NCI-H1048 (cell line): ENCODE measurements at regions not wholly inside any gene's neighbourhood (a gene's known extent, or its start where the extent isn't known, plus 50 kb on each side); places are given as distances from the start of the nearest gene placed in this dataset.

Source experiments
- DNase-seq: peaks from one replicate; lab custom pipeline; 2025; lab: John Stamatoyannopoulos, UW

DNA sequence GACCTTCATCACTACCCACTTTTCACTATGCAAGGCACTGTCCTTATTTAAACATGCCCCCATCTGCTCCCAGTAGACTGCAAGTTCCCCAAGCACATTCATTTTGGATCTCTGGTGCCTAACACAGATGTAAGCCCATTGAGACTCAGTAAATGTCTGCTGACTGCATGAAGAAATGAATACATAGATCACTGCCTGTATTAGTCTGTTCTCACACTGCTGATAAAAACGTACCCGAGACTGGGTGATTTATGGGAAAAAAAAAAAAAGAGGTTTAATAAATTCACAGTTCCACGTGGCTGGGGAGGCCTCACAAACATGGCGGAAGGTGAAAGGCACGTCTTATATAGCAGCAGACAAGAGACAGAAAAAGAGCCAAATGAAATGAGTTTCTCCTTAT, 204.9 kb downstream of the ATG4C start:
- DNase-seq = no peak

DNA sequence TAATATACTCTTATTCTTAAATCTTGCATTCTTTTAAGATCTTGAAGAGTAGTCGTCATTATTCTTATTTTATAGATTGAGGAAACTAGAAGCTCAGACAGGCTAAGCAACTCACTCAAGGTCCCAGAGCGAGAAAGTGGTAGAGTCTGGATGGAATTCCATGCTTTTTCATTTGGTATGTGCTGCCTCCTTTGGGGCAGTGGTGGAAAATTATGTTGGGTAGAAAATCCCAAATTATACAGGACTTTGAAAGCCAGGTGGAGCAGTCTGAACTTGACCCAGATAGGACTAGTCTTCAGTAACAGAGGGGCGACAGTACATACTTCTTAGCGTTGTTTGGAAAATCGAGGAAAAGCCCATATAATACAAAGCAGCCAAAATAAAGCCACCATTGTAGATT, 205.6 kb downstream of the ATG4C start:
- no peak for DNase-seq

DNA sequence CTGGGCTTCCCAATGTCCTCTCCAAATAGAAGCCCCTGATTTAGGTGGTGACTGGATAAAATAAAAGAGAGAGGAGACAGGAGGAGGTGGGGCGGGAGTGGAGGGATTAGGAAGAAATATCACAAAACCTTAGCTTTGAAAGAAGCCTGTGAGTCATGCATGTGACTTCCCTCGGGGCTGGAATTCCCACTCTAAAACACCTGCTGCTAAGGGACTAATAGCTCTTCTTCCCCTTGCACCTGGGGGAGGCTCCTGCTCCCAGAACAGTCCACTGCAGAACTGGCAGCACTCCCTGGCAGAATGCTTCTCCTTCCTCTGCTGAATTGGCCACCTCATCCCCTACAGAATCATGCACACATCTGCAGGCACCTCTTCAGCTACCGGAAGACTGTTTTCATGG, 207.2 kb downstream of the ATG4C start:
- no peak for DNase-seq

DNA sequence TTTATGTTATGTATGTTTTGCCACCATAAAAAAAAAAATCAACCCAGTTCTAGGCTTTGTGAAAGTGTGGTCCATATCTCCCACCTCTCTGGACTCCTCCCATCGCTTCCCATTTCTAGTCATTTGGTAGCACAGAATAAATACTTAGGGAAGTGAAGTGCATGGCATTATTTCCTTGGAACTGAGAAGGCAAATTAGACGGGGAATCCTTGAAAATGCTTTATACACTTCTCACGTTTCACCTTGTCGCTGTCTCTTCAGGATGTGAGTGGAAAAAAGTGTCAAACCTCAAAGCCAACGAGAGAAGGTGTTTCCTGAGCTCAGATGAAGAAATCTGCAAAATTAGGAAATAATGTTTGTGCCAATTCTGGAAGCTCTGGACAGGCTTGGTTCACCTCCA, 209.9 kb downstream of the ATG4C start:
- DNase-seq = no peak

DNA sequence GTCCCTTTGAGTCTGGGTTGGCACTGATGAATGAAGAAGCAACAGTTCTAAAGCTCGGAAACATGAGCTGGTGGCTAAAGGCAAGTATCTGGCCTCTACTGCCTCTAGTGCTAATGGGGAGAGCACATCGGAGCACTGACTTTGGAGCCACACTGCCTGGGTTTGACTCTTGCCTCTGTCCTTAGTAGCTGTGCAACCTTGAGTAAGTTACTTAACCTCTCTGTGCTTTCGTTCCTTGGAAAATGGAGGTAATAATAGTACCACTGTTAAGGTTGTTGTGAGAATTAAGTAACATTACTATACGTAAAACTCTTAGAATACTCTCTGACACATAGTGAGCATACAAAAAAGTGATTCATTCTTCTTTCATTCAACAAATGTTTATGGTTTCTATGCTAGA, 211.2 kb downstream of the ATG4C start:
- DNase-seq = no peak

DNA sequence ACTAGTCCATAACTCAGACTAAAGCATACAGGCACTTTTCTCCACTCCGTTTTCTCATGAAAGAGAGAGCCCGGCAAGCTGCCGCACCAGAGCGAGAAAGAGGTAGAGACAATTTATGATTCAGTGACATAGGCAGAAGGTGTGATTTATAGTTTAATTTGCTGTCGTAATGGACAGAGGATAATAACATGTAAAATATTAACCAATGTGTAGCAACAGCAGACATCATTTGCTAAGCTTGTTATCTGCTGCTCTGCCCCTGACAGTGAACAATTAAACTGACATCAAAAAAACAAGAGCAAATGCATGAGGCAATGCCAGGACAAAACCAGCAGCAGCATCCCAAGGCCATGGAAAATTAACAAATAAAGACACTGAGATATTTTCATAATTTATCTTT, 214.0 kb downstream of the ATG4C start:
- DNase-seq = no peak

DNA sequence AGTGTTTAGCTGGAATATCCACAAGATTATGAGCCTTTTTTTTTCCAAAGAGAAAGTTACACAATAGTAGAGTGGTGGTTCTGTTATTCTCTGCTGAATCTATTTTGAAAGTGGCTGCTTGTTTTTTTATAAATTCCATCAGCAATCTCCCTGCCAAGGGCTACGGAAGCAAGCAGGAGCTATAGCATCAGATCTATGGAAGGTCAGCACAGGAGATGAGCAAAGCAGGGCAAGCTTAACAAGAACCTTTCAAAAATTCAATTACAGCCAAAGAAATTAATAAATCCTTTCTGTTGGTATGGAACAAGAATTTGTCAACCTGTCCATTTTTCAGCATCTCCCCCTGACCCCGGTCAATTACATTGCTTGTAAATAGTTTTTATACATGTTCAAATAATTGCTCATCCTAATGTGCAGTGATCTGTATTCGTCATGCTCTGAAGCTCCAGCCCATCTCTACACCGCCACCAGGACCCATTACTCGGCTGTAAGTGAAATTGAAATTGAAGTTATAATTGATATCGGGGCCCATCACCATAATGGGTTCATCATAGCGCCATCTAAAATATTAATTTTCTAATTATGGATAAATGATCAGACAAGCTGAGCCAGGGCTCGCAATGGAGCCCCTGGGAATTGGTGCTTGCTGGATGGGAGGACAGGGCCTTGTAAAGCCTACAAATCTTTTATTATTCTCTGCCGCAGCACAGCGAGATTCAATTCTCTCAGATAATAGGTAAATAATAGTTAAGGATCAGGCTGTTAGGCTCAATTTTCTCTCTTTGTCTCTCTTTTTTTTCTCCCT, 215.1 kb downstream of the ATG4C start:
- DNase-seq = no peak

DNA sequence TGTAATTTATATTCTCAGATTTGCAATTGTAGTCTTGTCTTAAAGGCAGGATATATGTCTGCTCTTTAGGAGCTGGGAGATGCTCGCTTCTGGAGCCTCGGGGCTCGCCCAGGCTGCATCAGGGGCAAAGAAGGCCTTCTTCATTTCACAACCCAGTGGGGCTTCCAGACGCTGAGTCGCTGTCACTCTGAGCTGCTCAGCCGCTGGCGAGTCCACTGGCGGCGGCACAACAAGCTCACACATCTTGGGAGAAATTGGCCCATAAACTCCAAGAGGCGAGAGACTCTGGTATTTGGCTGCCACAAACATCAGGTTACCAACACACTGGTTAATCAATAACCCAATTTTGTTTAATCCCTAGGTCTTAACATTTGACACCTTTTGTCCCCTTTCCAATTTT, 216.6 kb downstream of the ATG4C start:
- DNase-seq = no peak

DNA sequence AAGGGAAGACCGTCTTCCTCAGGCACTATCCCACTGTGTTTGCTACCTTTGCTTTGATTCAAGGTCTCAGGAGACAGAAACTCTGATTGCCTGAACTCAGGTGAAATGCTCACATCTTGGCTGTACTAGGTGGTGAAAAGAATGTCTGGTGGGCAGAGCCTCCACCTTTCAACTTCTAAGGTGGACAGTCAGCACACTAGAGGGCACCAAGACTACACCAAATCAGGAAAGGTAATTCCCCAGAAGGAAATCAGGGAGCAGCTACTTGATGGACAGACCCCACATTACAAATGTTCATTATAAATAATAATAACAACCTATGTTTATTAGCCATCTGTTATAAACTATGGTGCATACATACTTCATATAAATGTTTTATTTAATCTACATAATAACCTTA, 220.9 kb downstream of the ATG4C start:
- no peak for DNase-seq

DNA sequence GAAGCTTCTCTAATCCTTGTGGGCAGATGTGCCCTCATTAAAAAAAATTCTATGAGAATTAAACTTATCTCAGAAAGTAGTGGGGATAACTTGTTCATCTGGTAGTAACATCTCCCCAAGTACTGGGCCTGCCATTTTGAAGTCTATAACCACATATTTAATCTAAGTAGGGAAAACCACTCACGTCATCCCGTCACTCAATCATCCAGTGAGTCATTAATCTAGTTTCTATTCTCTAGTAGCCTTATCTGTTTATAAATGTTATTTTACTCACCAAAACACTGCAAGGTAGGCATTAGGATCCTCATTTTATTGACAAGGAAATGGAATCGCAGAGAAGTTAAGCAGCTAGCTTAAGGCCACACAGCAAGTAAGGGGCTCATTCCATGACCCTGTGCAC, 221.9 kb downstream of the ATG4C start:
- DNase-seq = no peak

DNA sequence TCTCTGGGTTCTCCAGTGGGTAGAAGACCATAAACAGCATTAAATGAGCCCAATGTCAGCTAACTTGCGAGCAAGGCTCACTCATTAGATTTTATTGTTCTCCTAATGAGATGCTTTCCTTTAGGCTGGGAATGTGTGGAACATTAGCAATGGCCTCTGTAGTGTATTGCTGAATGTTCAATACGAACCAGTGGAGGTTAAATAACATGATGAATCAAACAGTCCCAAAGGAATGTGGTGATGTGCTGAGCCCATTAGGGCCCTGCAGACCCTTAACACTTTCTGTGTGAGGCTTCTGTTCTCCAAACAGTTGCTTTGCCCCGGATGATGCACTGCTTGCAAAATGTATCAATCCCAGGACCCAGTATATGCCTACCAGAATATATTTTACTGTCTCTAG, 225.5 kb downstream of the ATG4C start:
- DNase-seq = no peak

DNA sequence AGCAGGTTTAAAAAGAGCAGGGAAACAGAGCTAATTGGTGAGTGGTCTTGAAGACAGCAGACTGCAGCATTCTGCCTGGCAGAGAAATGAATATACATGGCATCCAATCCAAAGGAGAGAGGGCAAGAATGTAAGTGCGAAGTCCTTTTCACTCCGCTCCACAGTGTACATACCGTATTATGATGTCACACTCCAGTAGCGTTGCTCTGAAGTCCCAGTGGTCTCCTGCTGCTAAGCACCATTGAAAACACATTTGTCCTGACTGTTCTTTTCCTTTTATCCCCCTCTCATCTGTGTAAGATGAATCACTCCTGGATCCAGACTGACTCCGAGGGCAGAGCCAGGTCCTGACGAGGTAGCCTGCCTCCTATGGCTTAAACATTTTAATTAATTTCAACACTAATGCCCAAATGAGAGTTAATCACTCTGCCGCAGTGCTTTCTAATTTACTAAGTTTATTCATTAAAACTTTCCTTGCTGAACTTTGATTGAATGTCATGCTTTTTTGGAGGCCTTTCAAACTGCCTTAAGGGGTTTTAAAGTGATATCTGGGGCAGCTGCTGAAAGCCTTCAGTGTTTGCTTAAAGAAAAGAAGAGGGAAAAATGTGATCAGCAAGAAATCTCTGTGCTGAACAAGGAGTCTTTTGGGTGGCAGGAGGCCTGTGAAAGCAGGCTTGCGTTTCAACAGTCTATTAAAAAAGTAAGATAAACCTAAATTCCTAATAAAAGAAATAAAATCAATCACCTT, 227.2 kb downstream of the ATG4C start:
- DNase-seq = no peak

DNA sequence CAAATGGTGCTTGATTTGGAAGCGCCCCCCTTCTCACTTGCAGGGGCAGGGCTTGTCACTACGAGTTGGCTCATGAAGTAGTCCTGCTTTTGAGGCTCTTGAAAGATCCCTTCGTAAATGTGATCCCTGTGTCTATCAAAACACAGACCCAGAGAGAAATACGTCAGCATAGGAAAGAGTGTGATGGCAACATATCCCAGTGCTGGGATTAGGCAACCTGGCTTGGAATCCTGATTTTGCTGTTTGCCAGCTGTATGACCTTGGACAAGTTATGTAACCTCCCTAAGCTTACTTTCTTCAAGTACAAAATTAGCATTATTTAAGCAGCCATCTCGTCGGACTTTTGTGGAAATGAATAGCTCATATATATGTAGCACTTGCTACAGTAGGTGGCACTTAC, 228.4 kb downstream of the ATG4C start:
- no peak for DNase-seq

DNA sequence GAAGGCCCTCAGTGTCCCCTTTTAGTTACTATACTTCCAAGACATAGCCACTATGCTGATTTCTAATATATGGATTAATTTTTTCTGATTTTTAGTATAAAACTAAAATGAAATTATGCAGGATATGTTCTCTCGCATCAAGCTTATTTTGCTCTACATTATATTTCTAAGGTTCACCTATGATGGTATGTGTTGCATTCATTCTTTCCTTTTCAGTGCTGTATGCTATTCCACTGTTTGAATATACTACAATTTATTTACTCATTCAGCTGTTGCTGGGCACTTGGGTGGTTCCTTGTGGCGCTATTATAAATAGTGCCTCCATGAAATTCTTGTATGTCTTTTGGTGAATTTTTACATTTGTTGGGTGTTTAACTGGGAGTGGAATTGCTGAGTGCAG, 230.3 kb downstream of the ATG4C start:
- no peak for DNase-seq

DNA sequence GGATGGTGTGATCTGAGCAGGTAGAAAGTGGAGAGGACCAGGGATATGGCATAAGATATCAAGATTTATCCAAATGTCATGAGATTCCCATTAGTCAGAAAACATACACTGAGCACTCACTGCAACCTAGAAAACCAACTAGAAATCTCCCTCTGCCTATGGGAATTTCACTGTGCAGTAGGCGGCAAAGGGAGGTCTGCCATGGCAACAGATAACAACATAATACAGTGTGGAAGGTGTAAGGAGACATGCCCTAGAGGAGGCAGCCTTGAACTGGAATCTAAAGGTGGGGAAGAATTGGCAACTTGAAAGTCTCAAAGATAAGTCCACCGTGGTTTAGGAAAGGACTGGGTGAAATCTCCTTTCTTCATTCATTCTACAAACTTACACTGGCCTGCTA, 238.4 kb downstream of the ATG4C start:
- no peak for DNase-seq

DNA sequence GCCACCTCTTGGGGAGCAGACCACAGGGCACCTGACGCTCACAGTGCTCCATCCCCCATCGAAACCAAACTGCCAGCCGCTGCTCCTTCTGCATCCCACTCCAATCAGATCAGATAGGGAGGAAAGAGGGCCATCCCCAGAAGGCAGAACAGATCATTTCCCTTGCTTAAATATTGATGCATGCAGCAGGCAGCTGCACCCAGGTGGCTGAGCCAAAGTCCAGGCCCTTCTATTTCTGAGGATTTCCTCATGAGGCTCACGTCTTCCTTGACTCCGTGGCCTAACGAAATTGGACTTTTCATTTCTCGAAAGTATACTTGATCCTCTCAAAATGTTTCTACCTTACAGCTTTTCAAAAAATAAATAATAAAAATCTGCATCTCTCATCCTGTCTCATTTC, 239.2 kb downstream of the ATG4C start:
- no peak for DNase-seq

DNA sequence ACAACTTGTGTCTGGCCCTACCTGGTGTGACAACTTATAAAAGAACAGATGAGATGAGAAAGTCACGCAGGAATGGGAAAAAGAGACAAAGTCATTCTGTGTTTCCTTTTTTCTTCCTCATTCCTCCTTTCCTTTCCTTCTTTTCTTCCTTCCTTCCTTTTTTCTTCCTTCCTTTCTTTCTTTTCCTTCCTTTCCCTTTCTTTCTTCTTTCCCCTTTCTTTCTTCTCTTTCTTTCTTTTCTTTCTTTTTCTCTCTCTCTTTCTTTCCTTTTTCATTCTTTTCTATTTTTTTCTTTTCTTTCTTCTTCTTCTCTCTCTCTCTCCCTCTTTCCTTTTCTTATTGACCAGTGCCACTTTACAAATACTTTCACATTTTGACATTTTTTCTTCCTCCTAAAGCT, 239.7 kb downstream of the ATG4C start:
- DNase-seq = no peak

DNA sequence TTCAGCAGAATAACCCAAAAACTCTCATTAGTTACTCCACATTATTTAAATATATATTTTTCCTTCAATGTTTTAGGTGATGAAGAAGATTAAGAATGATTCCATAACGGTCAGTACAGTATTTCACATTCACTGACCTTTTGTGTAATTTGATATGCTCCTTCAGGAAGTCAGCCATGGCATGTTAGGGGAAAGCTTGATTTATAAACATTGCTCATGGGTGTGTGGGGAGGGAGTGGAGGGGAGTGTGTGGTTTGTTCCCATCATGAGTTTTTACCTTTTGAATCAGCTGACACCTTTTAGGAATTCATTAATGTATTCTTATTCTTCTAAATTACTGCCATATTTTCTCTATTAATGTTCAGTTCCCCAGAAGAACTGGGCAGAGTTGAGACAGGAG, 240.2 kb downstream of the ATG4C start:
- no peak for DNase-seq

DNA sequence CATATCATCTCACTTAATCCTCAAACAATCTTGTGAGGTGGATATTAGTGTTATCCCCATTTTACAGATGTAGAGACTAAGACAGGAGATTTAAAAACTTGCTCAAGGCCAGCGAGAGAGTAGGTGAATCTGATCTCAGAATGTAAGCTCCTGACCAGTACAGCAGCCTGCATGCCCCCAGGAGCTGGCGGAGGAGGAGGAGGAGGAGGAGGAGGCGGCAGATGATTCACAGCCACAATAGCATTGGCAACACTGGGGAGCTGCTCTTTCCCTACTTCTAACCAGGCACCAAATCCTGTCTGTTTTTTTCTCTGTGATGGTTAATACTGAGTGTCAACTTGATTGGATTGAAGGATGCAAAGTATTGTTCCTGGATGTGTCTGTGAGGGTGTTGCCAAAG, 243.2 kb downstream of the ATG4C start:
- no peak for DNase-seq

DNA sequence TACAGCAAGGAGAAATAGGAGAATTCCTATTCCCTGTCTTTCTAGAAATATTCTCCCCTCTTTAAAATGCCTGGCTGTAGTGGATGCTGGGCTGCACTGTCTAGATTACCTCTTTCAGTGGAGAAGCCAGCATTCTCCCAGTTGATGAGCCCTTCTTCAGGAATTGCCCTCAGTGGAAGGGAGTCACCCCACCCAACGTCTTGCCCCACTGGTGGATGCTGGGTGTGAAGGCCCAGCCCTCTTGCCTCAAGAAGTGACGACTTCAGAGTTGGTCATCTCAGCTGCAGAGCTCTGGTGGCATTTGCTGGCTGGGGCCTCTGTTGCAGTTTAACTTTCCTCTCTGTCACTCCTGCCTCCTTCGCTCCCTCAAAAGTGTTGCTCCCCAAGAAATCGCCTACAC, 248.2 kb downstream of the ATG4C start:
- no peak for DNase-seq

DNA sequence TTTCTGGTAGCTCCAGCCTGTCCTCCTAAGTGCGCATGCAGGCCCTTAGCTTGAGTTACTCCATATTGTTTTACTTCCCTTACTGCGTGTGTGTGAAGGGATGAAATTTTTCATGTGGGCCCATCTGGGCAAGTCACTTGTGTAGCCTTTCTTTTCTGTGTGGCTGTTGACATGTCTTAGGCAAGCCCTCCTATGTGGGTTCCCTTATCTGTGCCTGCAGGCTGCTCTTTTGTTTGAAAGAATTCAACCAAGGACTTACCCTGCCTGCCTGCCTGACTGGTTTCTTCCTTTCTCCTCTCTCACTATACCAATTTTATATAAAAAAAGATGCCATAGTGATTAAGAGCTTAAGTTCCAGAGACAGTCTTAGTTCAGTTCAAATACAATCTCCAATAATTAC, 249.3 kb downstream of the ATG4C start:
- no peak for DNase-seq

DNA sequence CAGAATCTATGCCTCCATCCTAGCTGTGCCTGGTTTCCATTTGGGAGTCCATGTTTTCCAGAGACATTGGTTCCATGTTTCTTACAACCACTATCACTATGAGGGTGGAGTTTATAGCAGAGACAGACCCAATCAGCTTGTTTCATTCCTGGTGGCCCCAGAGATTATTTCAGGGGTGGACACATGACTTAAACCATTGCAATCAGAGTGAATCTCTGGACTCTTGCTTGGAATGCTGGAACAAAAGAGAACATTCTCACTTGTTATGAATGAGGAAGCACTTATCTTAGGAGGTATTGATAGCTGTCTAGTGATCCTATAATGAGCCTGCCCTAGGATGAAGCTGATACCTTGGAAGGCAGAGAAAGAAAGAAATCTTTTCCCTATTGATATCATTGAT, 250.3 kb downstream of the ATG4C start:
- DNase-seq = no peak

DNA sequence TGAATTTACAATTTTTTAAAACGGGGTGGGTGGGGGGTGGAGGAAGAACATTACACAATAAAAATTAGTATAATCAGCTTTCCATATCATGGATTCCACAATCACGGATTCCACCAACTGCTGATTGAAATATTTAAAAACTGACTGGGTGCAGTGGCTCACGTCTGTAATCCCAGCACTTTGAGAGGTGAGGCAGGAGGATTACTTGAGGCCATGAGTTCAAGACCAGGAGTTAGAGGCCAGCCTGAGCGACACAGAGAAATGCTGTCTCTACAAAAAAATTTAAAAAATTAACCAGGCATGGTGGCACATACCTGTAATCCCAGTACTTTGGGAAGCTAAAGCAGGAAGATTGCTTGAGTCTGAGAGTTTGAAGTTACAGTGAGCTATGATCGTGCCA, 254.7 kb downstream of the ATG4C start:
- no peak for DNase-seq

DNA sequence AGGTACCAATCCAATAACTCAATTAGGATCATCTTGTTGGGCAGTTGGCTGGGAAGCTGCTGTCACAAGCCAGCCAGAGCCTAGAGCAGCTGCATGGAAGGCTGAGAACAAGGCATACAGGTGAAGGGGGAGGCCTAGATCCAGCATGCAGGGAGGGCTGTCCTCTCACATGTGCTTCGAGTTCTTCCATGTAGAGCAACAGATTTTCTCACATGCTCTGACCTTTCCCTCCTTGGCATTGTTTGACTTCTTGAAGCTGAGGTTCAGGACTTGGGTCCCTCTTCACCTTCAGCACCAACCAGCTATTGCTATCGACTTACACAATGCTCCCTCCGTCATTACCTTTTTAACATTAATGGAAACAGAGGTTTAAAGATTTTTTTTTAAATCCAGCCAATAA, 257.7 kb downstream of the ATG4C start:
- no peak for DNase-seq
